22Rv1 (cell line): ENCODE measurements at regions not wholly inside any gene's neighbourhood (a gene's known extent, or its start where the extent isn't known, plus 50 kb on each side); places are given as distances from the start of the nearest gene placed in this dataset.

Source experiments
- H3K27ac ChIP-seq: fragments of 450-650 bp; 2 replicates; pipeline ENCODE4 v1.5.1; 2017
- ZFX ChIP-seq: fragments of 450-650 bp; IDR thresholded peaks from 2 replicates; pipeline ENCODE4 v1.6.1; 2017; ENCODE audit warnings: antibody characterized with exemption, borderline replicate concordance
- TF ChIP-seq, protein P1 (sequence below): fragments of 450-650 bp; IDR thresholded peaks from 2 replicates; pipeline ENCODE4 v1.5.1; 2017; ENCODE audit warnings: mild to moderate bottlenecking

DNA sequence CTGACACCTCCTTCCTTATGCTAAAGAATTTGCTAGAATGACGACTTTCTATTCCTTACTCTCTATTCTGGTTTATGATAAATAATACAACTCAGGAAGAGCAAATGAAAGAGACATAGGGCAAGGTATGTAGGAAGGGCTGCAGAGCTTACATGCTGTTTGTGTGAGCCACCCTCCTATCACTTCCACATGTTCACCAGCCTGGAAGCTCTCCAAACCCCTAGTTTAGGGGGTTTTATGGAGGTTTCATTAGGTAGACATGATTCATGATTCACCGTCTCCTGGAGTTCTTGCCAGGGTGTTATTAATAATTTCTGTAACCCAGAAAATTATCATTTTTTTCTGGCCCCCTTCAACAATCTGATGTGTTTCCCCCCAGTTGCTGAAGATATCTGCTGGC, 172.1 kb upstream of the COL8A1 start:
- no peak for TF ChIP-seq ZFX
- TF ChIP-seq, protein P1, sequence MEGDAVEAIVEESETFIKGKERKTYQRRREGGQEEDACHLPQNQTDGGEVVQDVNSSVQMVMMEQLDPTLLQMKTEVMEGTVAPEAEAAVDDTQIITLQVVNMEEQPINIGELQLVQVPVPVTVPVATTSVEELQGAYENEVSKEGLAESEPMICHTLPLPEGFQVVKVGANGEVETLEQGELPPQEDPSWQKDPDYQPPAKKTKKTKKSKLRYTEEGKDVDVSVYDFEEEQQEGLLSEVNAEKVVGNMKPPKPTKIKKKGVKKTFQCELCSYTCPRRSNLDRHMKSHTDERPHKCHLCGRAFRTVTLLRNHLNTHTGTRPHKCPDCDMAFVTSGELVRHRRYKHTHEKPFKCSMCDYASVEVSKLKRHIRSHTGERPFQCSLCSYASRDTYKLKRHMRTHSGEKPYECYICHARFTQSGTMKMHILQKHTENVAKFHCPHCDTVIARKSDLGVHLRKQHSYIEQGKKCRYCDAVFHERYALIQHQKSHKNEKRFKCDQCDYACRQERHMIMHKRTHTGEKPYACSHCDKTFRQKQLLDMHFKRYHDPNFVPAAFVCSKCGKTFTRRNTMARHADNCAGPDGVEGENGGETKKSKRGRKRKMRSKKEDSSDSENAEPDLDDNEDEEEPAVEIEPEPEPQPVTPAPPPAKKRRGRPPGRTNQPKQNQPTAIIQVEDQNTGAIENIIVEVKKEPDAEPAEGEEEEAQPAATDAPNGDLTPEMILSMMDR, result no peak
- H3K27ac ChIP-seq, result no peak overlapping the region

GRCh38 chr3:99458013-99458412, 180.4 kb upstream of the COL8A1 start:
- H3K27ac ChIP-seq, result no peak overlapping the region
- TF ChIP-seq, protein P1, result no peak
- TF ChIP-seq ZFX, result no peak

- no peak for TF ChIP-seq ZFX
- TF ChIP-seq, protein P1, result no peak
These were observed 195.8 kb upstream of the COL8A1 start for GRCh38 chr3:99442599-99442998.

DNA sequence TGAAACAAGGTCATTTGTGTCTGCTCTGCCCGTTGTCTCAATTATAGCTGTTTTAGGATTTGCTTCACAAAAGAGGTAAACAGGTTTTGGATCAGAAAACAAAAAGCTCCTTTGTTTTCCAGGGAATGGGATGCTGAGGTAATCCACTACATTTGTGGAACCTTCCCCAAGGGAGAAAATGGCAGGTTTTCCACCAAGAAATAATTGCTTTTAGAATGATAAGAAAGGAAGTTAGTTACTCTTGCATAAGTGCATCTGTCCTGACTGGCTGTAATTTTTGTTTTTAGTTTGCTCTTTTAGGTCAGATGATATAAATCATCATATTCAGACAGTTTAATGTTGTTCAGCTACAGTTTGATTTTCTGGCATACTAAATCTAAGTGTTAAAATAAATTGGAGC, 198.5 kb upstream of the COL8A1 start:
- no peak overlapping the region for H3K27ac ChIP-seq
- TF ChIP-seq, protein P1, result no peak
- TF ChIP-seq ZFX, result no peak

More at GRCh38 chr3:99442599-99442998, 195.8 kb upstream of the COL8A1 start:
- H3K27ac ChIP-seq, result no peak overlapping the region

DNA sequence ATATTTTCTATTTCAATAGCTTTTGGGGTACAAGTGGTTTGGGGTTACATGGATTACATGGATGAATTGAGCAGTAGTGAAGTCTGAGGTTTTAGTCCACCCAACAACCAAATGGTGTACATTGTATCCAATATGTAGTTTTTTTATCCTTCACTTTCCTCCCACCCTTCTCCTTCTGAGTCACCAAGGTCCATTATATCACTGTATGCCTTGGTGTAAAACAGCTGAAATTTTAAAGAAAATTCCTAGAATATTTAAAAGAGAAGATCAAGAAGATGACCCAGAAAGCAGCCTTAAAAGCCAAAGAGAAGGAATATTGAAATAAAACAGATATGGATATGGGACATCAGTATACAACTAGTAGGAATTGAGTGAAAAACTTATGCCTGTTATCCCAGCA, 204.2 kb upstream of the COL8A1 start:
- no peak for TF ChIP-seq ZFX
- TF ChIP-seq, protein P1, result no peak
- no peak overlapping the region for H3K27ac ChIP-seq

DNA sequence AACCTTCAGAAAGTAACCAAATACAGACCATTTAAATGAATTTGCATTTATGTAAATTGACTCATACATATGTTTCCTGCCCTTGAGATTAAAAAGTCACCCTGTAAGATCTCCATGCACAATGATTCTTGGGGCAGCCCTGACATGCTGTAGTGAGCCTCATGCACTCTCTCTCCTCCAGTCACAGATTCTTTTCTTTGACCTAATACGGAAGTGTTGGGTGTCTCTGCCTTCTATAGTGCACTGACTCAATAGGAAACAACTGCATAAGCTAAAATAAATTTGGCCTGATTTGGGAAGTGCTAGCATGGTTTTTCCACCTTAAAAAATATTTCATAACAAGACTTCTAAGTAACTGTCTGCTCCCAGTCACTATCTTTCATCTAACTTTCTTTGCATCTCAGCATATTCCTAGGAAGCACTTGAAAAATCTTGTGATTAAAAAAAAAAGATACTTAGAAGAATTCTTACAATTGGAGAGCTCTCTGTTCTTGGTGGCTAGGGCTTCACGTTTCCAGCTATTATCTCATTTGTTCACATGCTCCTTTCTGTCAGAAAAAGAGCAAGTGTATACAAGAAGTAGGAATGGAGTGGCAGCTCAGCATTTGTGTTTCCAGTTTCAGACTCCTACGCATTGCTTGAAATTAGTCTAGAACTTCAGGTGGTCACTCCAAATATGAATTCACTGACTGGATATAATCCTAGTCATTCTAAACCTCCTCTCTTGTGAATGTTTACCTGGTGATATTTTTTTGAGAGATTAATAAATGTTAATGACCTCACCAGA, 207.9 kb upstream of the COL8A1 start:
- H3K27ac ChIP-seq, result no peak overlapping the region
- TF ChIP-seq, protein P1, result no peak
- TF ChIP-seq ZFX, result no peak

DNA sequence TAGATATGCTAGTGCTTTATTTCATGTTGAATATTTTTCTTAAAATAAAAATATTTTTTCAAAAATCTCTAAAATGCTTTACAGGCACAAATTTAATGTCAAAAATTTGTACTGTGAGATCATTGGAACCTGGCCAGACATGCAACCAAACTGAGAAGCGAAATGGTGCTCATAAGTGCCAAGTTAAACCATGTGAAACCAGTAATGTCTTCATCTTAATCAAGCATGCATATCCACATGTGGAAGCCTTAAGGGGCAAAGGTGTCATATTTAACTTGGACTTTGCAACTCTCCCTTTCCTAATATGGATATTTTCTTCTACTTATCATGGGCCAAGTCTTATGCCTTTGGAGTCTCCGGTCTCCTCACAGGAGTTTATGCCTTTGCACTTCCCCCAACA, 208.9 kb upstream of the COL8A1 start:
- no peak overlapping the region for H3K27ac ChIP-seq

More for the DNA sequence above, 208.9 kb upstream of the COL8A1 start:
- TF ChIP-seq, protein P1, result no peak
- TF ChIP-seq ZFX, result no peak
